Thyroid gland (tissue), 4 donors: ENCODE measurements at regions not wholly inside any gene's neighbourhood (a gene's known extent, or its start where the extent isn't known, plus 50 kb on each side); places are given as distances from the start of the nearest gene placed in this dataset.

ENCODE experiments used
- DNase-seq, 2 donors: peaks; one replicate each; pipeline ENCODE4 v3.0.0-alpha.2; 2019
- H3K27ac ChIP-seq, 3 donors: fragments of 200-600 bp; sonication (generic); 1 replicate in 2 of 3; 2 replicates in 1 of 3; pipeline ENCODE4 v1.5.1; 2016 to 2019; ENCODE audit warnings: mild to moderate bottlenecking in 1 of 3, moderate library complexity in 1 of 3
- H3K27me3 ChIP-seq: fragments of 200-600 bp; sonication (generic); one replicate; pipeline ENCODE4 v1.5.1; 2019
- H3K36me3 ChIP-seq, 2 donors: fragments of 200-600 bp; sonication (generic); one replicate each; pipeline ENCODE4 v1.5.1; 2016 to 2019
- H3K4me1 ChIP-seq, 2 donors: fragments of 200-600 bp; sonication (generic); one replicate each; pipeline ENCODE4 v1.5.1; 2017 to 2019
- H3K4me3 ChIP-seq, 3 donors: fragments of 200-600 bp; sonication (generic); replicated peaks in 1 of 3; 1 replicate in 2 of 3; 2 replicates in 1 of 3; pipeline ENCODE4 v1.5.1; 2016; ENCODE audit warnings: mild to moderate bottlenecking in 1 of 3
- H3K9me3 ChIP-seq: fragments of 200-600 bp; sonication (generic); one replicate; pipeline ENCODE4 v1.5.1; 2017
- POLR2A ChIP-seq, 2 donors: fragments of 450-650 bp; IDR thresholded peaks; one replicate each; pipeline ENCODE4 v1.6.1; 2017; ENCODE audit warnings: antibody characterized with exemption in 2 of 2, mild to moderate bottlenecking in 2 of 2, moderate library complexity in 1 of 2
- WGBS, 2 donors: methylation state at CpG; one replicate each; pipeline ENCODE4 v1.1.5; 2017; 5-methylcytosine and 5-hydroxymethylcytosine counted together
- intact Hi-C: fragments of 100-400 bp; cut with DNase I; formaldehyde crosslinking; loops from one replicate; pipeline ENCODE4 v1.15.1; 2023
- TF ChIP-seq, protein P1 (sequence below), 6 experiments: fragments of 200-600 bp in 3 of 6; fragments of 450-650 bp in 3 of 6; sonication (generic) in 3 of 6; IDR thresholded peaks; one replicate each; pipeline ENCODE4 v1.5.1; 2016 to 2019; ENCODE audit warnings: antibody characterized with exemption in 6 of 6, mild to moderate bottlenecking in 2 of 6, inconsistent platforms in 1 of 6, moderate library complexity in 1 of 6

DNA sequence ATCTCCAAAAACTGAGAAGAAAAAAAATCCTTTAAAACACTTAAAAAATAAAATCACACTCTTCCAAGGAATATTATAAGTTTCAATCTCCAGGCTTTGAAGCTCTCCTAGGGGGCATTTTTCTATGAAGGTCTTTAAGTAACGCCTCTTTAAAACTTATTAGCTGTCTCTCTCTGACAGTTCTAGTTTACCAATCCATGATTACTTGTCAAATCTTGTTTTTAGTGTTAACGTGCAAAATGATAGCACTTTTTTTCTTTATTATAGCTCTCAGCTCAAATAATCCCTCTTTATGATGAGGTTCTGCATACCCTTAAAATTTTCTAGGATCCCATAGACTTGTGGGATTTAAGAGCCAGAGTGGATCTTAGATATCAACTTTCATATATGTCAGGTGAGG lies 369.0 kb downstream of the DOK5 start:
- Histone ChIP-seq H3K27ac (no peak overlapping the region), H3K36me3 (no peaks in the 10 kb centered on the region), H3K9me3 (no peaks in the 10 kb centered on the region), H3K4me1 (no peaks in the 10 kb centered on the region), H3K4me3 (no peak overlapping the region), H3K27me3 (no peaks in the 10 kb centered on the region)
- no peak for TF ChIP-seq POLR2A (IDR thresholded peaks at IDR 0.05)
- TF ChIP-seq, protein P1, sequence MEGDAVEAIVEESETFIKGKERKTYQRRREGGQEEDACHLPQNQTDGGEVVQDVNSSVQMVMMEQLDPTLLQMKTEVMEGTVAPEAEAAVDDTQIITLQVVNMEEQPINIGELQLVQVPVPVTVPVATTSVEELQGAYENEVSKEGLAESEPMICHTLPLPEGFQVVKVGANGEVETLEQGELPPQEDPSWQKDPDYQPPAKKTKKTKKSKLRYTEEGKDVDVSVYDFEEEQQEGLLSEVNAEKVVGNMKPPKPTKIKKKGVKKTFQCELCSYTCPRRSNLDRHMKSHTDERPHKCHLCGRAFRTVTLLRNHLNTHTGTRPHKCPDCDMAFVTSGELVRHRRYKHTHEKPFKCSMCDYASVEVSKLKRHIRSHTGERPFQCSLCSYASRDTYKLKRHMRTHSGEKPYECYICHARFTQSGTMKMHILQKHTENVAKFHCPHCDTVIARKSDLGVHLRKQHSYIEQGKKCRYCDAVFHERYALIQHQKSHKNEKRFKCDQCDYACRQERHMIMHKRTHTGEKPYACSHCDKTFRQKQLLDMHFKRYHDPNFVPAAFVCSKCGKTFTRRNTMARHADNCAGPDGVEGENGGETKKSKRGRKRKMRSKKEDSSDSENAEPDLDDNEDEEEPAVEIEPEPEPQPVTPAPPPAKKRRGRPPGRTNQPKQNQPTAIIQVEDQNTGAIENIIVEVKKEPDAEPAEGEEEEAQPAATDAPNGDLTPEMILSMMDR (IDR thresholded peaks at IDR 0.05): no peak
- WGBS, 2 donors: 82 to 84% methylated on average over 2 of the region's 2 CpGs
- intact Hi-C loops: no loop called here
- DNase-seq: no peak

DNA sequence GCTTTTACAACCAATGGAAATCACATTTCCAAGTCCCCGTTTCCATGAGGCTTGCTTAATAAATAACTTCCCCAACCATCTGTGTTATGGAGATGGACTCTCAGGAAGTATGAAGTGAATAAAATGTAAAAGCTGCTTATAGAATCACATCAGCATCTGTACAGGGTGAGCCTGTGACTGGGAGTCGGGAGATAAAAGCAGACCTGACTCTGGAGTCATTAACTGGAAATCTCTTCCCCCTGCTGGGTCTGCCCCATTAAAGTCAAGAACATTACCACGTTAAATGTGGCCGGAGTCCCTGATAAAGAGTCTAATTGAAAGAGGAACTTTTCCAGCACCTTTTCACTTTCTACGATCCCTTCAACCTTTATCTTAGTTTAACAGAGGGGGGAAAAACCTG lies 368.5 kb downstream of the DOK5 start:
- WGBS, 2 donors: 58 to 70% methylated on average over 5 of the region's 5 CpGs
- Histone ChIP-seq H3K36me3 (no peaks in the 10 kb centered on the region), H3K4me1 (no peaks in the 10 kb centered on the region), H3K4me3 (no peak overlapping the region), H3K9me3 (no peaks in the 10 kb centered on the region), H3K27ac (no peak overlapping the region), H3K27me3 (no peaks in the 10 kb centered on the region)
- intact Hi-C loops: no loop called here
- no peak for TF ChIP-seq POLR2A (IDR thresholded peaks at IDR 0.05)
- TF ChIP-seq, protein P1 (IDR thresholded peaks at IDR 0.05): no peak
- DNase-seq: no peak

DNA sequence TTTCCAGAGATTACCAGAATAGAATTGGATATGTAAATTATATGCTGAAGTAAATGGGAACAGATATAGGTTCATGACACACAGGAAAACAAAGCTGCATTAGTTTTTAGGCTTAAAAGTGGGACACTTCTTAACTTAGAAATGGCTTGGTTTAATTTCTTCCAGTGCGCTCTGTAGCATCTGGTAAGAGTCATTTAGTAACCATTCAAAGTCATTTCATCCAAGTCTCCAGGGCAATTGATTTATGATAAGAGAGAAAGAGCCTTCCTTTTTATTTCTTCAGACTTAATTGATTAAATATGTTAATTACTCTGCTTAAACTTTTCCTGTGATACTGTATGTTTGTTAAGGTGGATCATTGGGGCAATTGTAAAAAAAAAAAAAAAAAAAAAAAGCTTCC lies 368.0 kb downstream of the DOK5 start:
- no peak for DNase-seq
- no peaks in the 10 kb centered on the region for H3K36me3 ChIP-seq
- H3K9me3 ChIP-seq: no peaks in the 10 kb centered on the region
- H3K27ac ChIP-seq: no peak overlapping the region
- H3K27me3 ChIP-seq: no peaks in the 10 kb centered on the region
- no peaks in the 10 kb centered on the region for H3K4me1 ChIP-seq
- no peak overlapping the region for H3K4me3 ChIP-seq
- intact Hi-C loops: no loop called here
- TF ChIP-seq, protein P1 (IDR thresholded peaks at IDR 0.05): no peak
- TF ChIP-seq POLR2A (IDR thresholded peaks at IDR 0.05): no peak
- 77 to 87% methylated on average over 1 of the region's 1 CpG for WGBS, 2 donors

DNA sequence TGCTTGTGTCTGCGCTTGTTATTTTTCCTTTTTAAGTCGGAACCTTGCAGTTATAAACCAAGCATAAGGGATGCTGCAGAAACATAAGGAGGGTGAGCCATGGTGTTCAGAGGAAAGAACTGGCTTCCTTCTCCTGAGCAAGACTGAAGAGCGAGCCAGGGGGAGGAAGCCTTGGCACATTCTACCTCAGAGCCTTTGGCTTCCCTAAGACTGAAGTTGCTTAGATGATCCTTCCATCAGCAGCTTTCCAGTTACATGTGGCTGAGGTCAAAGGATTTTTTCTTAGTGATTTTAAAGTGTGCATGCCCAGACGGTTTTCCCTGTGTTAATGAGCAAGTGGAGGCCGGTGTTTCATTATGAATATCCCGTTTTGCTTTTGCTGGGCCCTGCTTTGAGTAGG lies 363.8 kb downstream of the DOK5 start:
- no peak overlapping the region for H3K27ac ChIP-seq
- no peak for TF ChIP-seq POLR2A (IDR thresholded peaks at IDR 0.05)
- no peak overlapping the region for H3K4me3 ChIP-seq
- H3K36me3 ChIP-seq: no peaks in the 10 kb centered on the region
- DNase-seq: no peak
- intact Hi-C loops: no loop called here
- WGBS, 2 donors: 68 to 69% methylated on average over 6 of the region's 6 CpGs
- H3K27me3 ChIP-seq: no peaks in the 10 kb centered on the region
- no peaks in the 10 kb centered on the region for H3K4me1 ChIP-seq
- H3K9me3 ChIP-seq: no peaks in the 10 kb centered on the region

DNA sequence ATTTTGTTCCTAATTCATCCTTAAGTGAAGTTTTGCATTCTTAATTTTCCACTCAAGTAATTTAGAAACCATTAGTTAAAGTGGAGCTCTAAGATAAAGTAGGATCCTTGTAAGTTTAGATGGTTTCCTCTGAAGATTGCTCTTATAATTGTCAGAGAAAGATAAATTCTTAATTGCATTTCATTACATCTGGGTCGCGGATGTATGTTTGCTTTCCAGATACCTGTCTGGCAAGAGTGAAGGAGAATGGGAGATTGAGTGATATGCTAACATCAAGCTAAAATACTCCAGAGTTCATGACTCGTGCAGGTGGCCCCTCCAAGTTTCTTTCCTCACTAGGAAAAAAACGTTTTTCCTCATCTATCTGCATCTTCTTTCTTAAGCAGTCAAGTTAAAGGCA lies 361.8 kb downstream of the DOK5 start:
- Histone ChIP-seq H3K36me3 (no peaks in the 10 kb centered on the region), H3K27me3 (no peaks in the 10 kb centered on the region), H3K4me3 (no peak overlapping the region), H3K4me1 (no peaks in the 10 kb centered on the region), H3K27ac (no peak overlapping the region), H3K9me3 (no peaks in the 10 kb centered on the region)
- no peak for DNase-seq
- 46 to 52% methylated on average over 4 of the region's 4 CpGs for WGBS, 2 donors
- intact Hi-C loops: no loop called here
- TF ChIP-seq, protein P1 (IDR thresholded peaks at IDR 0.05): no peak
- no peak for TF ChIP-seq POLR2A (IDR thresholded peaks at IDR 0.05)

DNA sequence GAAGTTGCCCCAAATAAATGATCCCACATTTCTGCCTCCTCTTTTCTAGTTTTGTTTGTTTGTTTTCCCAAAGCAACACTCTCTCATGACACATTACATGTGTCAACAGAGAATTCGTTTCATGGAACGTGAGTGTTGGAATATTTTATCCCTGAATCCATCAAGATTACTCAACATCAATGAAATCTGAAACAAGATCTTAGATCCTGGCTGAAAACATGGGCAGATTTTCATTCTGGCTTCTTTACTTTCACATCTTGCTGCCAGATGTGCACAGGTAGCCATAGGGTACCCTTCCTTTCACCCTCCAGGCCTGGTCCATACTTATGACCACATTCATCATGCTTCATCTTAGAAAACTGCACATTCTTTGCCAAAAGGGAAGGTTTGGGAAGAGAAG lies 347.0 kb downstream of the DOK5 start:
- no peak for DNase-seq
- Histone ChIP-seq H3K27me3 (no peaks in the 10 kb centered on the region), H3K36me3 (no peaks in the 10 kb centered on the region), H3K9me3 (no peaks in the 10 kb centered on the region), H3K27ac (no peak overlapping the region), H3K4me3 (no peak overlapping the region), H3K4me1 (no peaks in the 10 kb centered on the region)
- 78 to 82% methylated on average over 2 of the region's 2 CpGs for WGBS, 2 donors
- intact Hi-C loops: no loop called here
- TF ChIP-seq, protein P1 (IDR thresholded peaks at IDR 0.05): no peak
- TF ChIP-seq POLR2A (IDR thresholded peaks at IDR 0.05): no peak
